HG03354 (cell line): ENCODE measurements at regions not wholly inside any gene's neighbourhood (a gene's known extent, or its start where the extent isn't known, plus 50 kb on each side); places are given as distances from the start of the nearest gene placed in this dataset.
"Not testable (repeated sequence)": the region's sequence is repeated elsewhere in the genome, so short reads cannot be mapped to it uniquely, and the experiment has no call there.

Experiments
- ATAC-seq: cut with Tn5 transposase; IDR thresholded peaks from one replicate; pipeline ENCODE4 v1.9.1; 2021; ENCODE audit warnings: mild to moderate bottlenecking; ENCODE audit not compliant: unreplicated experiment, poor library complexity, severe bottlenecking

DNA sequence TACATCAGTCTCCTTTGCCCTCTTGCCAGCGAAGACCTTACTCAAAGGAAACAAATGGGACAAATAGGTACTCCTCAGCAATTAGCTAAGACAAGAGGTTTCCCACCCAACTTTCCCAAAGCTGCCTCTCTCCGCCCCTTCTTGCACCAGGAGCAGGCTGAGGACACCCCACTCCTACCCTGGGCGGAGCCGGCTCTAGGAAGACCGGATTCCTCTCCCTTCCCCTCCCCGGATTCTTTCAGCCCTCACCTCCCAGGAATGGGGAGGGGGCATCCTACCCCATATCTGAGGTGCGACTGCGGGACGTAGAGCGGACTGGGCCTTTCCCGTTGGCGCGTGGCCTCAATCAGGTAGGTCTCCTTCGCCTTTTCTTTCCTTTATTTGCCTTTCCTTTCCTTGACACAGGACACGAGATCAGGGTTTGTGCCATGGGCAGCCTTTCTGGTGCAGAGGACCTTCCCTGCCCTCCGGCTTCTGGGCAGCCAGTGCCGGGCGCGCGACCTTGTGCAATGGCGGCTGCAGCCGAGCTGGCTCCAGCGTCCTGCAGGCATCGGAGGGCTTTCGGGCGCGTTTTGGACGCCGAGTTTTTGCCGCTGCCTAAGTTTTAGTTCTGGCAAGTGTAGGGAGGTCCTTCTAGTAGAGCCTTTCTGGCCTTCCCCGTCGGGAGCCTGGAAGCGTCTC is 279.9 kb downstream of the PLS3 start:
- not testable (repeated sequence) for ATAC-seq

DNA sequence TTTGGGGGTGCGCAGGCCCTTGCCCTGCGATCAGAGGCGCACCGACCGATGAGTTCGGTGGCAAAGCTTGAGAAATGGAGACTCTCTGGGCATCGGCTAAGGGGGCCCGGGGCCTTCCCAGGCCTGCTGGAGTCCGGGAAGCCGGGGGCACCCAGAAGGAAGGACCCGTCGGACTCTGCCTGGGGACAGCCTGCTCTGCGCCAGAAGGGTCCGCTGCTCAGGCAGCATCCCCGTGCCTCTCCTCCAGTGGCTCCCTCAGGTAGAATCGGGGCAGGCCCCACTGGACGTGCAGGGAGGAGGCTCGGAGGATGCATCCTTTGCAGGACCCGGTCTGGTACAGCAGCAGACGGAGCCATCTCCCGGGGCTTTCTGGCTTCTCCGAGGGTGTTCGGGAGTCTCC is 290.0 kb downstream of the PLS3 start:
- ATAC-seq: not testable (repeated sequence)

DNA sequence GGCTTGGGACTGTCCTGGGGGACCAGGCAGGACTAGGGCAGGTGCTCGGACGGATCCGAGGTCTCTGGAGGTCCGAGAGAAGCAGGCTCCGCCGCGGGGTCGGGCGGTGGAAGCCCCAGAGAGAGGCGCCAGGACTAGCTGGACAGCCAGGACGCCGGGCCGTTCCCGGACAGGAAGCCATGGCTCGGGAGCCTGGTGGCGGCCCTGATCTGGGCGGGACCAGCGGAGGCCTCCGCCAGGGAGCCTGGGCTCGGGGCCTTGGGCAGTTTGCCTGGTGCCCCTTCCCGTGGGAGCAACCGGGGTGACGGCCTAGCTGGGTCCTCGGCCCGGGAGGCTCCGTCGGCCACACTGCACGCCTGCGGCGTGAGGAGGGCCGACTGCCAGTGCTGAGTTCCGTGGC is 292.3 kb downstream of the PLS3 start:
- ATAC-seq: not testable (repeated sequence)

DNA sequence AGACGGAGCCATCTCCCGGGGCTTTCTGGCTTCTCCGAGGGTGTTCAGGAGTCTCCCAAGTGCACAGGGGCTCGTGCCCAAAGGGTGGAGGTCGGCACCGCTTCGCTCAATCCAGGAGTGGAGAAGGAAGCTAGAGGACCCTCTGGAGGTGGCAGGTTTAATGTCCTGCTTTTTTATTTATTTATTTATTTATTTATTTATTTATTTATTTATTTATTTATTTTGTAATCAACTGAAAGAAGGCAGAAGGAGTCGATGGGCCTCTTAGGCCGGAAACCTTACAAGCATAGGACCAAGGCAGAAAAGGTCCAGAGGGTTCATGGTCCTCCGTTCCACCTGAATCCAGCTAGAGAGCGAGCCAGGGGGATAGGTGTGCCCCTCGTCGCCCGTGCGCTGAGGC is 289.4 kb upstream of the AGTR2 start:
- ATAC-seq: not testable (repeated sequence)

DNA sequence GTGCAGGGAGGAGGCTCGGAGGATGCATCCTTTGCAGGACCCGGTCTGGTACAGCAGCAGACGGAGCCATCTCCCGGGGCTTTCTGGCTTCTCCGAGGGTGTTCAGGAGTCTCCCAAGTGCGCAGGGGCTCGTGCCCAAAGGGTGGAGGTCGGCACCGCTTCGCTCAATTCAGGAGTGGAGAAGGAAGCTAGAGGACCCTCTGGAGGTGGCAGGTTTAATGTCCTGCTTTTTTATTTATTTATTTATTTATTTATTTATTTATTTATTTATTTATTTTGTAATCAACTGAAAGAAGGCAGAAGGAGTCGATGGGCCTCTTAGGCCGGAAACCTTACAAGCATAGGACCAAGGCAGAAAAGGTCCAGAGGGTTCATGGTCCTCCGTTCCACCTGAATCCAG is 286.4 kb upstream of the AGTR2 start:
- not testable (repeated sequence) for ATAC-seq

DNA sequence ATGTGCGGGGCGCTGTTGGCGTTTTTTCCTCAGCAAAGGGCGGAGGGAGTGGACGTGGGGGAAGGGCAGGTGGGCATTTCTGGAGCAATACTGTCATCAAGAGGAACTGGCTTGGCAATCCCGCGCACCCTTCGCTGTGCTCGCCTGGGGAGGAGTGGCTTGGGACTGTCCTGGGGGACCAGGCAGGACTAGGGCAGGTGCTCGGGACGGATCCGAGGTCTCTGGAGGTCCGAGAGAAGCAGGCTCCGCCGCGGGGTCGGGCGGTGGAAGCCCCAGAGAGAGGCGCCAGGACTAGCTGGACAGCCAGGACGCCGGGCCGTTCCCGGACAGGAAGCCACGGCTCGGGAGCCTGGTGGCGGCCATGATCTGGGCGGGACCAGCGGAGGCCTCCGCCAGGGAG is 282.5 kb upstream of the AGTR2 start:
- ATAC-seq: not testable (repeated sequence)

DNA sequence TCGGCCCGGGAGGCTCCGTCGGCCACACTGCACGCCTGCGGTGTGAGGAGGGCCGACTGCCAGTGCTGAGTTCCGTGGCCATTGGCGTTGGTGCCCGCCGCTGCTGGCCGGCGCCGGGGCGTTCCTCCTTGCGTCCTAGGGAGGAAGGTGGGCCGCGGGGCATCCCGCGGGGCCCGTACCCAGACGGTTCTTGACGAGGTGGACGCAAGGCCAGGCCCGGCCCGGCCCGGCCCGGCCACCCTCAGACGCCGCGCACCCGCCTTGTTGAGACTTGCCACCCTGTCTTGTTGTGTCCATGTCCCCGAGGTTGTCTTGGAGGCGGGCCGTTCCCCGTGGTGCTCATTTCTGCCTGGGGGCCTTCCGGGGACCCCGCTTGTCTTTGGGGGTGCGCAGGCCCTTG is 282.0 kb upstream of the AGTR2 start:
- not testable (repeated sequence) for ATAC-seq

DNA sequence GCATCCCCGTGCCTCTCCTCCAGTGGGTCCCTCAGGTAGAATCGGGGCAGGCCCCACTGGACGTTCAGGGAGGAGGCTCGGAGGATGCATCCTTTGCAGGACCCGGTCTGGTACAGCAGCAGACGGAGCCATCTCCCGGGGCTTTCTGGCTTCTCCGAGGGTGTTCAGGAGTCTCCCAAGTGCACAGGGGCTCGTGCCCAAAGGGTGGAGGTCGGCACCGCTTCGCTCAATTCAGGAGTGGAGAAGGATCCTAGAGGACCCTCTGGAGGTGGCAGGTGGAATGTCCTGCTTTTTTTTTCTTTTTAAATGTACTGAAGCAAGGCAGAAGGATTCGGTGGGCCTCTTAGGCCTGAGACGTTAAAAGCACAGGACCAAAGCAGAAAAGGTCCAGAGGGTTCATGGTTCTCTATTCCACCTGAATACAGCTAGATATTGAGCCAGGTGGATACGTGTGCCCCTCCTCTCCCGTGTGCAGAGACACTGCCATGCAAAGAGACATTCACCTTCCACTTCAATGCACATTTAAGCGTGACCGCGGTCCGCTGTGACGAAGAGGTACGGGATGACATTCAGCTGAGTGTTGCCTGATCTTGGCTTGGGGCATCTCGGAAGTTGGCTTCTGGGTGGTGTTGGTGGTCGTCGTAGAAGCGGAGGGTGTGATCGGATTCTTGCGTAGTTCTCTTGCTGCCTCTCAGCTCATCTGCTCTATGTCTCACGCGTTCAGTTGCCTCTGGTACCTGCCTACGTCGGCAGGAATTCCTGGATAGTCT is 281.2 kb upstream of the AGTR2 start:
- ATAC-seq: no peak

DNA sequence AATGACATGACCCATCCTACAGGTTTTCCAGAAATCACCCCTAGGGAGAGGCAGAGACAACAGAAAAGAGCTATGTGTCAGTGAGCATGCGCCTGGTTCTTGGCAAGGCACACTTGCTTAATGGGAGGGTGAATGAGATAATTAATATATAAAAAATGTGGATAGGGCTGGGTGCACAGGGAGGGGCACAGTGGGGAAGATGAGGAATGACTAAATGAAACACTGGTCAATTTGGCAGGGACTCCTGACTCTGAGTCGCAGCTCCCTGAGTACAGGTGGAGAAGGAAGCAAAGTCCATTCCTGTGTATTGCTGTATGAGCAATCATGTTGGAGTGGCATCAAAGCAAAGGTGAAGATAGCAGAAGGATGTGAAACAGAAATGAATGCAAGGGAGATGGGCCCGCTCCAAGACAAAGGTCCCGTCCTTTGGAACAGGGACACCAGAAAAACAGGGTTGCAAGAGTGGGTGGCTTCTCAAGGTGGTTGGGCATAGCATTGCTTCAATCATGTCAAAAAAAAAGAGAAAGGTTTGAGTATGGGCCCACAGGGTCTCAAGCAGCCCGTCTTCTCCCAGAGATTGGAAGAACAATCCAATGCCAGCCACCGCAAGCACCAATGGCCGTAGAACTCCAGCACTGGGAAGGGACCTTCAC is 278.4 kb upstream of the AGTR2 start:
- ATAC-seq: no peak

DNA sequence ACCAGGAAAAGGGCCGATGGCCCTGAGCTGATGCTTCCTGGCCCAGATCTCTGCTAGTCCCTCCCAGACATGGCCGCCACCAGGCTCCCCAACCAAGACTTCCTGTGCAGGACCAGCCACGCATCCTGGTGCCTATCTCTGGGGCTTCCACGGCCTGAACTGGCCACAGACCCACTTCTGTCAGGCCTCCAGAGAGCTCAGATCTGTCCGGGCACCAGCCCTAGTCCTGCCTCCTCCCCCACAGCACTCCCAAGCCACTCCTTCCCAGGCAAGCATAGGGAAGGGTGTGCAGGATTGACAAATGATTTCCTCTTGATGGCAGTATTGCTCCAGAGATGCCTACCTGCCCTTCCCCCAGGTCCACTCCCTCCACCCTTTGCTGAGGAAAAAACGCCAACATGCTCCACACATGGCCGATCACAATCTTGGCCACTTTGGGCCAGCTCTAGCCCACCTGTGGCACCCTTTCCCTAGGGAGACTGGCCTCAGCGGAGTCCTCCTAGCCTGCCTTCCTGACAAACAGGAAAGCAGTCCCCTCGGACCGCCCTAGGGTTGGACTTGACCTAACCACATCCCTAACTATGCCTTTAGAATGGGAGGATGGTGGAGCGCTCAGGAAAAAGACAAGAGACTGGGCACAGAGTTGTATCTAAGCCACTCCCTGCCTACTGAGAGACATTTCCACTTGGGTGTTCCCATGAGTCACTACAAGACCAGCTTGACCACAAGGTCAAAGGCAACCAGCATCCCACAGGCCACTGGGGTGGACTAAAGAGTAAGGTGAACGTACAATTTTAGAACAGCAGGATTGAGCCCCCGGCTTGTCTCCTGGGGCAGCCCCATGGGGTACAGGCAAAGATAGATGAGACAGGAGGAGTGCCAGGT is 277.5 kb upstream of the AGTR2 start:
- ATAC-seq: peak; percentile 67

DNA sequence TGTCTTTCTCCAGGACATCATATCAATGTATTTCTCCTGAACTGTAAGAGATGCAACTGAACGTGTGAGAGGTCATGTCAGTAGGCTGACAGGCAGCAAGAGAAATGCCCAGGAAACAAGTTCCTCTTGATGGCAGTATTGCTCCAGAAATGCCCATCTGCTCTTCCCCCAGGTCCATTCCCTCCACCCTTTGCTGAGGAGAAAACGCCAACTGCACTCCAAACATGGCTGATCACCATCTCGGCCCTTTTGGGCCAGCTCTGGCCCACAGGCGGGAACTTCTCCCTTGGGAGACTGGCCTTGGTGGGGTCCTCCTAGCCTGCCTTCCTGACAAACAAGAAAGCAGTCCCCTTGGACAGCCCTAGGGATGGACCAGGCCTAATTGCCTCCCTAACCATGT is 276.5 kb upstream of the AGTR2 start:
- ATAC-seq: peak; percentile 39

DNA sequence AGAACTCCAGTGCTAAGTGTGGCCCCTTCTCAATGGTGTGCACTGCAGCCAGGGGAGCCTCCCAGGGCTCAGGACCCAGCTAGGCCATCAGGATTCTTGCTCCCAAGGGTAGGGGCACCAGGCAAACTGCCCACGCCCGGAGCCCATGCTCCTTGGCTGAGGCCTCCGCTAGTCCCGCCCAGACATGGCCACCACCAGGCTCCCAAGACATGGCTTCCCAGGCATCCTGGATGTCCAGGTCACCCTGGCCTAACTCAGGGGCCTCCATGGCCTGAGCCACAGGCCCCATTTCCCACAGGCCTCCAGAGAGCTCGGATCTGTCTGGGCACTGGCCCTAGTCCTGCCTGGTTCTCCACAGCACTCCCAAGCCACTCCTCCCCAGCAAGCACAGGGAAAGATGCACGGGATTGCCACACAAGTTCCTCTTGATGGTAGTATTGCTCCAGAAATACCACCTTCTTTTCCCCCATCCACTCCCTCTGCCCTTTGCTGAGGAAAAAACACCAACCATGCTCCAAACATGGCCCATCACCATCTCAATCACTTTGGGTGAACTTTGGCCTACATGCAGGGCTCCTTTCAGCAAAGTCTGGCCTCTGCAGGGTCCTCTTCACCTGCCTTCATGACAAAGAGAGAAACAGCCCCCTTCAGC is 274.7 kb upstream of the AGTR2 start:
- no peak for ATAC-seq

DNA sequence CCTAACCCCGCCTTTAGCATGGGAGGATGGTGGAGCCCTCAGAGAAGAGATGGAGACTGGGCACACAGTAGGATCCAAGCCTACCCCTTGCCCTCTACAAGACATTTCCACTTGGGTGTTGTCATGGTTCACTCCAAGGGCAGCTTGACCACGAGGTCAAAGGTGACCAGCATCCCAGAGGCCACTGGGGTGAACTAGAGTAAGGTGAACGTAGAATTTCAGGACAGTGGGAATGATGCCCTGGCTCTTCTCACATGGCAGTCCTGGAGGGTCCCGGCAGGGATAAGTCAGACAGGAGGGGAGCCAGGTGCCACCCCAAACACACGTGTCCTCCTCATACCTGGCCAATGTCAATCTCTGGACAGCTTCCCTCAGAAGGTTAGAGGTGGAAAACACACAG is 274.2 kb upstream of the AGTR2 start:
- ATAC-seq: no peak

DNA sequence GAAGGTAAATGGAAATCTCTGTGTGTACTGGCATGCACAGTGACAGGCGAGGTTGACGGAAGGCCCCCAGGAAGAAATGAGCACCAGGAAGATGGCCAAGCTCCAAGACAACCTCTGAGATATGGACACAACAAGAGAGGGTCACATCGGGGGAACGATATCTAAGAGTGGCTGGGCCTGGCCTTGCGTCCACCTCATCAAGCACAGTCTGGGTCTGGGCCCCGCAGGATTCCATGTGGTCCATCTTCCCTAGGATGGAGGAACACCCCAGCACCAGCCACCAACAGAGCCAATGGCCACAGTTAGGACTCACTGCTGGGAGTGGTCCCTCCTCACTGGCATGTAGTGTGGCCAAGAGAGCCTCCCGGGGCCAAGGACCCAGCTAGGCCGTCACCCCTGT is 272.6 kb upstream of the AGTR2 start:
- no peak for ATAC-seq

DNA sequence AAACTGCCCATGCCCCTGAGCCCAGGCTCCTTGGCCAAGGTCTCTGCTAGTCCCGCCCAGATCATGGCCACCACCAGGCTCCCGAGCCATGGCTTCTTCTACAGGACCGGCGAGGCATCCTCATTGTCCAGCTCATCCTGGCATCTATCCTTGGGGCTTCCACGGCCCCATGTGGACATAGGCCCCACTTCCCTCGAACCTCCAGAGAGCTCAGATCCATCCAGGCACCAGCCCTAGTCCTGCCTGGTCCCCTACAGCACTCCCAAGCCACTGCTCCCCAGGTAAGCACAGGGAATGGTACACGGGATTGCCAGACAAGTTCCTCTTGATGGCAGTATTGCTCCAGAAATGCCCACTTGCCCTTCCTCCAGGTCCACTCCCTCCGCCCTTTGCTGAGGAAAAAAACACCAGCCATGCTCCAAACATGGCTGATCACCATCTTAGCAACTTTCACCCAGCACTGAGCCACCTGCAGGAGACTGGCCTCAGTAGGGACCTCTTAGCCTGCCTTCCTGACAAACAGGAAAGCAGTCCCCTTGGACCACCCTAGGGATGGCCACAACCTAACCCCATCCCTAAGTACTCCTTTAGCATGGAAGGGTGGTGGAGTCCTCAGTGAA is 272.1 kb upstream of the AGTR2 start:
- ATAC-seq: peak; percentile 85

DNA sequence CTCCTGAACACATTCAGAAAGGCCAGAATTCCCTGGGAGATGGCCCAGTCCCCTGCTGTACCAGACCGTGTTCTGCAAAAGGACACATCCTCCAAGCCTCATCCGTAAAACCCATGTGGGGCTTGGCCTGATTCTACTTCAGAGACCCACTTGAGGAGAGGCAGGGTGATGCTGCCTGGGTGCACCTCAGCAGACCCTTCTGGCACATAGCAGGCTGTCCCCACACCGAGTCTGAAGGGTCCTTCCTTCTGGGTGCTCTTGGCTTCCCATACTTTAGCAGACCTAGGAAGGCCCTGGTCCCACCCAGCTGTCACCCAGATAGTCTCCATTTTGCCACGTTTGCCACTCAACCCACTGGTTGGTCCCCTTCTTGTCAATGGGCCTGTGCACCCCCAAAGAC is 270.1 kb upstream of the AGTR2 start:
- no peak for ATAC-seq

DNA sequence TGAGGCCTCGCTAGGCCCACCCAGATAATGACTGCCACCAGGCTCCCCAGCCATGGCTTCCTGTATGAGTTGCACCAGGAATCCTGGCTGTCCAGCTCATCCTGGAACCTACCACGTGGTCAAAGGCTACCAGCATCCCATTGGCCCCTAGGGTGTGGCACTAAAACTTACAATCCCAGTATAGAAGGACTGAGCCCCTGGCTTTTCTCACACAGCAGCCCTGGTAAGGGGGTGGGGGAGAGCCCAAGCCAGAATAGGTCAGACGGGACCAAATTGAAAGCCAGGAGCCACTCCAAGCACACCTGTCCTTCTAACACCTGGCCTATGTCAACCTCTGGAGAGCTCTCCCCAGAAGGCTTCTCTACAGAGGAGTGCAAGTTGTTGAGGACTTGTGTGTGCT is 269.3 kb upstream of the AGTR2 start:
- no peak for ATAC-seq

DNA sequence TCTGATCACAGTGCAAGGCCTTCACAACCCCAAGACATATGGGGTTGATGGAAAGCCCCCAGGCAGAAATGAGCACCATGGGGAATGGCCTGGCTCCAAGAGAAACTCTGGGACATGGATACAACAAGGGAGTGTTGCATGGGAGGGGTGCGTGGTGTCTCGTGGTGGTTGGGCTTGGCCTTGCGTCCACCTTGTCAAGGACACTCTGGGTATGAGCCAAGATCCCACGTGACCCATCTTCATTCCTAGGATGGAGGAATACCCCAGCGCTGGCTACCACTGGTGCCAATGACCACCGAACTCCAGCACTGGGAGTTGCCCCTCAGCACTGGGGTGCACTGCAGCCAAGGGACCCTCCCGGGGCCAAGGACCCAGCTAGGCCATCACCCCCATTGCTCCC is 267.5 kb upstream of the AGTR2 start:
- ATAC-seq: no peak

DNA sequence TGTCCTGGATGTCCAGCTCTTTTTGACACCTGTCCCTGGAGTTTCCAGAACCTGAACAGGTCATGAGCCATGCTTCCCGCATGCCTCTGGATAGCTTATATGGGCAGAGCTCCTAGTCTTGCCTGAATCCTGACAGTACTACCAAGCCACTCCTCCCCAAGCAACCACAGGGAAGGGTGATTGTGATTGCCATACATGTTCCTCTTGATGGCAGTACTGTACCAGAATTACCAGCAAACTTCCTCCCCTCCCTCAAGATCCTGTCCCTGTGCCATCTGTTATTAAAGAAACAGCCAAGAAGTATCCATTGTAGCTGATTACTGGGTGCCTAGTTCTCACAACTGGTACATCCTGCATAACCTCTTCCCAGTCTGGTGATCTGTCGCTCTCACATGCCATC is 264.3 kb upstream of the AGTR2 start:
- ATAC-seq: no peak
